K562 (cell line): ENCODE measurements at regions not wholly inside any gene's neighbourhood (a gene's known extent, or its start where the extent isn't known, plus 50 kb on each side); places are given as distances from the start of the nearest gene placed in this dataset.

Source experiments
- ATAC-seq: fragments of 200-7000 bp; cut with Tn5 transposase; 3 replicates; pipeline ENCODE4 v1.9.1; 2020; ENCODE audit warnings: moderate library complexity
- BruUV-seq: library from RNA; stranded (reverse); fragments of 400-500 nt; replicated peaks from 2 replicates; lab custom pipeline; 2021; lab: Mats Ljungman, UMichigan
- CTCF ChIA-PET: fragments of 300-600 bp; formaldehyde crosslinking; extraction: SDS; loops from one replicate; lab custom pipeline; 2021; ENCODE audit warnings: low intra/inter-chr PET ratio; lab: Yijun Ruan, JAX
- POLR2A ChIA-PET: fragments of 300-600, 350-650 bp; sonication (Branson Sonifier 250); formaldehyde crosslinking; extraction: SDS; loops from one replicate; lab custom pipeline; 2021; ENCODE audit warnings: antibody characterized with exemption, inconsistent platforms; lab: Yijun Ruan, JAX
- DNase-seq, 4 experiments: peaks; one replicate each; pipeline versions ENCODE4 v3.0.0 to v3.0.0-alpha.2; 2011 to 2018; ENCODE audit warnings: low spot score in 3 of 4, mixed read lengths in 3 of 4; ENCODE audit errors: extremely low read depth in 1 of 4
- FAIRE-seq: peaks from 2 replicates; lab custom pipeline; 2011; peaks lifted over from hg19 to GRCh38; lab: Jason Lieb, UNC
- H2AFZ ChIP-seq: 2 replicates; pipeline ENCODE4 v1.6.0; 2011; ENCODE audit warnings: low read depth, low read length, control low read depth, inconsistent platforms
- H3K27ac ChIP-seq: fragments of 200-600 bp; 3 replicates; pipeline ENCODE4 v1.8.0; 2011; ENCODE audit warnings: low read depth, mild to moderate bottlenecking, control low read depth, inconsistent platforms, low read length, moderate library complexity, mixed read lengths; ENCODE audit errors: extremely low read depth
- H3K27me3 ChIP-seq, 2 experiments: fragments of 300-600 bp in 1 of 2; 2 replicates in 1 of 2; 3 replicates in 1 of 2; pipeline versions ENCODE4 v1.6.0 to v1.8.0; 2011; ENCODE audit warnings: inconsistent platforms in 2 of 2, low read length in 2 of 2, mild to moderate bottlenecking in 1 of 2, mixed read lengths in 1 of 2, moderate library complexity in 1 of 2; ENCODE audit not compliant: control insufficient read depth in 2 of 2, insufficient read depth in 2 of 2
- H3K36me3 ChIP-seq: fragments of 300-600 bp; 3 replicates; pipeline ENCODE4 v1.8.0; 2011; ENCODE audit warnings: mild to moderate bottlenecking, low read length, inconsistent platforms; ENCODE audit not compliant: control insufficient read depth, insufficient read depth
- H3K4me1 ChIP-seq, 2 experiments: fragments of 200-600 bp in 1 of 2; replicated peaks in 1 of 2; 2 replicates in 1 of 2; 3 replicates in 1 of 2; pipeline versions ENCODE4 v1.5.1 to v1.8.0; 2011; ENCODE audit warnings: inconsistent platforms in 2 of 2, low read length in 2 of 2, mild to moderate bottlenecking in 1 of 2, mixed read lengths in 1 of 2, moderate library complexity in 1 of 2; ENCODE audit not compliant: control insufficient read depth in 2 of 2, insufficient read depth in 2 of 2
- H3K4me2 ChIP-seq: 2 replicates; pipeline ENCODE4 v1.6.1; 2011; ENCODE audit warnings: low read length, control low read depth, inconsistent platforms, mixed read lengths; ENCODE audit not compliant: insufficient read depth
- H3K4me3 ChIP-seq: fragments of 200-600 bp; sonication (generic), shearing (Covaris generic); 2 replicates; pipeline ENCODE4 v1.5.1; 2016; ENCODE audit warnings: control low read depth, inconsistent platforms
- H3K79me2 ChIP-seq: fragments of 200-600 bp; 3 replicates; pipeline ENCODE4 v1.8.0; 2011; ENCODE audit warnings: low read length, inconsistent platforms; ENCODE audit not compliant: control insufficient read depth, insufficient read depth
- H3K9ac ChIP-seq, 2 experiments: 2 replicates each; pipeline versions ENCODE4 v1.6.0 to v1.6.1; 2011; ENCODE audit warnings: low read depth in 2 of 2, low read length in 2 of 2, control low read depth in 1 of 2, inconsistent platforms in 1 of 2, mild to moderate bottlenecking in 1 of 2, mixed read lengths in 1 of 2; ENCODE audit not compliant: insufficient read depth in 1 of 2
- H3K9me1 ChIP-seq: one replicate; pipeline ENCODE4 v1.6.0; 2011; ENCODE audit warnings: inconsistent platforms, mild to moderate bottlenecking, low read length, moderate library complexity; ENCODE audit not compliant: control insufficient read depth, insufficient read depth
- H3K9me3 ChIP-seq: replicated peaks from 2 replicates; pipeline ENCODE4 v1.5.1; 2011; ENCODE audit warnings: low read depth, low read length, inconsistent platforms; ENCODE audit not compliant: control insufficient read depth, insufficient read depth
- H4K20me1 ChIP-seq: replicated peaks from 2 replicates; pipeline ENCODE4 v1.6.1; 2011; ENCODE audit warnings: low read length, inconsistent platforms, mixed read lengths; ENCODE audit not compliant: control insufficient read depth, insufficient read depth
- GABPB1 ChIP-seq: sonication (generic); formaldehyde crosslinking; IDR thresholded peaks from 2 replicates; pipeline ENCODE4 v1.8.0; 2022; ENCODE audit warnings: mild to moderate bottlenecking, missing genetic modification reagents
- JUN ChIP-seq, 2 experiments: sonication (generic) in 1 of 2; formaldehyde crosslinking in 1 of 2; IDR thresholded peaks; 2 replicates each; pipeline versions ENCODE4 v1.6.1 to v1.8.0; 2012 to 2022; ENCODE audit warnings: borderline replicate concordance in 2 of 2, mild to moderate bottlenecking in 2 of 2, improper control_type of control experiment in 1 of 2, low read depth in 1 of 2, low read length in 1 of 2, missing genetic modification reagents in 1 of 2
- NR2C2 ChIP-seq, 2 experiments: fragments of 200-800 bp in 1 of 2; sonication (Bioruptor generic) in 1 of 2; sonication (generic) in 1 of 2; formaldehyde crosslinking in 1 of 2; IDR thresholded peaks; 2 replicates each; pipeline versions ENCODE4 v1.6.1 to v1.8.0; 2016 to 2022; ENCODE audit warnings: mild to moderate bottlenecking in 1 of 2, missing compliant biosample characterization in 1 of 2, missing genetic modification characterization in 1 of 2, missing genetic modification reagents in 1 of 2
- U2AF1 ChIP-seq: fragments of 200-400 bp; formaldehyde crosslinking; optimal IDR thresholded peaks from 2 replicates; pipeline ENCODE3; 2017; ENCODE audit warnings: mild to moderate bottlenecking, low read depth, low read length, moderate library complexity
- YY1 ChIP-seq, 3 experiments: IDR thresholded peaks; 2 replicates each; pipeline ENCODE4 v1.6.1; 2011; ENCODE audit warnings: low read length in 2 of 3, mild to moderate bottlenecking in 2 of 3, moderate library complexity in 2 of 3, borderline replicate concordance in 1 of 3, control low read depth in 1 of 3, low read depth in 1 of 3; ENCODE audit not compliant: insufficient read depth in 3 of 3, insufficient replicate concordance in 2 of 3, control insufficient read depth in 1 of 3, insufficient read length in 1 of 3; ENCODE audit errors: extremely low read depth in 1 of 3
- ZNF121 ChIP-seq: sonication (generic); formaldehyde crosslinking; conservative IDR thresholded peaks from 2 replicates; pipeline ENCODE4 v1.8.0; 2022; ENCODE audit warnings: missing genetic modification reagents
- ZNF324 ChIP-seq: fragments of 250-450 bp; sonication (Bioruptor Pico); IDR thresholded peaks from 2 replicates; pipeline ENCODE4 v1.4.0; 2020; ENCODE audit warnings: mild to moderate bottlenecking
- ZSCAN32 ChIP-seq: fragments of 450-650 bp; formaldehyde crosslinking; IDR thresholded peaks from 2 replicates; pipeline ENCODE4 v1.4.0; 2020; ENCODE audit warnings: mild to moderate bottlenecking, moderate library complexity
- WGBS: fragments of 100-300 bp; shearing (Covaris generic); methylation state at CpG from one replicate; pipeline ENCODE4 v1.1.6; 2016; ENCODE audit warnings: low coverage, mixed read lengths; ENCODE audit not compliant: insufficient coverage; ENCODE audit errors: missing lambda C conversion rate; 5-methylcytosine and 5-hydroxymethylcytosine counted together
- in situ Hi-C: fragments of 300-500 bp; cut with MboI; formaldehyde crosslinking; loops from 4 replicates; pipeline ENCODE4 v1.15.0; 2018; ENCODE audit warnings: inconsistent platforms, mixed read lengths
- intact Hi-C: fragments of 100-400 bp; cut with micrococcal nuclease; formaldehyde crosslinking; loops from 2 replicates; pipeline ENCODE4 v1.14.2; 2022
- TF ChIP-seq, protein P1 (sequence below): fragments of 250-450 bp; sonication (Bioruptor Pico); IDR thresholded peaks from 2 replicates; pipeline ENCODE4 v1.5.0; 2022; ENCODE audit warnings: mild to moderate bottlenecking

- Histone ChIP-seq H3K79me2 (no peaks in the 10 kb centered on the region), H3K27me3 (peaks cover 25 to 65% of the 10 kb centered on the region in 2 experiments; a peak in 4 of 5 replicates), H3K4me2 (no peak overlapping the region), H3K4me3 (no peak overlapping the region), H3K9me3 (no peaks in the 10 kb centered on the region), H3K27ac (no peak overlapping the region), H4K20me1 (0 out of 2 replicates have a peak, but pooled peaks cover 5% of the 10 kb centered on the region), H2AFZ (no peak overlapping the region), H3K36me3 (no peaks in the 10 kb centered on the region), H3K4me1 (no peaks in the 10 kb centered on the region), H3K9ac (no peak overlapping the region), H3K9me1 (no peaks in the 10 kb centered on the region)
- 5% methylated on average over 5 of the region's 7 CpGs for WGBS
- ChIA-PET CTCF (no interaction called here), POLR2A (no interaction called here)
- ATAC-seq (no peak), DNase-seq (no peak), FAIRE-seq (no peak)
- no TSS peak for BruUV-seq
- intact Hi-C loops: no loop called here
- TF ChIP-seq YY1 (IDR thresholded peaks at IDR 0.05; ENCODE audit: borderline replicate concordance in 1 of 3, control insufficient read depth in 1 of 3, extremely low read depth in 1 of 3, insufficient read depth in 3 of 3, insufficient read length in 1 of 3, insufficient replicate concordance in 2 of 3, low read depth in 1 of 3, low read length in 2 of 3) (no peak), U2AF1 (no peak), ZNF324 (no peak), JUN (IDR thresholded peaks at IDR 0.05; ENCODE audit: borderline replicate concordance, low read depth, low read length) (no peak), JUN (CRISPR knock-in tag; IDR thresholded peaks at IDR 0.05; ENCODE audit: borderline replicate concordance) (no peak), ZSCAN32 (CRISPR knock-in tag) (no peak), ZNF121 (peak; percentile 91), GABPB1 (CRISPR knock-in tag) (no peak), NR2C2 (CRISPR knock-in tag; IDR thresholded peaks at IDR 0.05) (no peak), NR2C2 (tag; IDR thresholded peaks at IDR 0.05) (no peak)
- TF ChIP-seq, protein P1, sequence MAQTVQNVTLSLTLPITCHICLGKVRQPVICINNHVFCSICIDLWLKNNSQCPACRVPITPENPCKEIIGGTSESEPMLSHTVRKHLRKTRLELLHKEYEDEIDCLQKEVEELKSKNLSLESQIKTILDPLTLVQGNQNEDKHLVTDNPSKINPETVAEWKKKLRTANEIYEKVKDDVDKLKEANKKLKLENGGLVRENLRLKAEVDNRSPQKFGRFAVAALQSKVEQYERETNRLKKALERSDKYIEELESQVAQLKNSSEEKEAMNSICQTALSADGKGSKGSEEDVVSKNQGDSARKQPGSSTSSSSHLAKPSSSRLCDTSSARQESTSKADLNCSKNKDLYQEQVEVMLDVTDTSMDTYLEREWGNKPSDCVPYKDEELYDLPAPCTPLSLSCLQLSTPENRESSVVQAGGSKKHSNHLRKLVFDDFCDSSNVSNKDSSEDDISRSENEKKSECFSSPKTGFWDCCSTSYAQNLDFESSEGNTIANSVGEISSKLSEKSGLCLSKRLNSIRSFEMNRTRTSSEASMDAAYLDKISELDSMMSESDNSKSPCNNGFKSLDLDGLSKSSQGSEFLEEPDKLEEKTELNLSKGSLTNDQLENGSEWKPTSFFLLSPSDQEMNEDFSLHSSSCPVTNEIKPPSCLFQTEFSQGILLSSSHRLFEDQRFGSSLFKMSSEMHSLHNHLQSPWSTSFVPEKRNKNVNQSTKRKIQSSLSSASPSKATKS (CRISPR knock-in tag): no peak
- in situ Hi-C loops: loop anchor here (10.0 kb wide), 1 partner anchor 253 kb away; no protein-coding TSS in a partner anchor
Measured at GRCh38 chr17:77001487-77001886, 133.3 kb downstream of the MGAT5B start.
